ENCODE measurements at regions not wholly inside any gene's neighbourhood (a gene's known extent, or its start where the extent isn't known, plus 50 kb on each side); places are given as distances from the start of the nearest gene placed in this dataset.

DNA sequence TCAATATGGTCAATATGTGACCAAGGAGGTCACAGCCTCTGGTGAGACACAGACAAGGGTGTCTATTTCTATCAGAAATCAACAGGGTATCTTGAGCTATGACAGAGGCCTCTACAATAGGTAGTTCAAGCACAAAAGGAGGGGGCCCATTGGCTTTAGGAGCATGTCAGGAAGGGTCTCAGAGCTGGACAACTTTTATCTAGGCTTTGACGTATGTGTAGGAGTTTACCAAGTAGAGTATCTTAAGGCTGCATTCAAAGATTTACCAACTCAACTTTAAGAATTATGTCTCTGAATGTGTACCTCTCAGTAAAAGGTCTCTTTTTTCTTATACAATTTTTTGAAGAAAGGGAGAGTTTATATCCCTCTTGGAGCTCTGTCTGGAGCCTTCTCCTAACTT lies 297.2 kb downstream of the NSG2 start:
- ATAC-seq (no peak), DNase-seq (ENCODE audit: low read depth, low spot score) (no peak)
- peaks cover 19% of the 10 kb centered on the region for H3K27me3 ChIP-seq (ENCODE audit: control insufficient read depth, insufficient read depth, low read length)
- no peaks in the 10 kb centered on the region for H3K9me3 ChIP-seq (ENCODE audit: control insufficient read depth, insufficient read depth, low read depth, low read length)
- H3K4me1 ChIP-seq (ENCODE audit: control insufficient read depth, insufficient read depth, low read length), result peaks cover 2% of the 10 kb centered on the region; the same call in 1 of the 2 replicates
- CTCF ChIA-PET, result interaction anchor here (0.6 kb wide), 1 partner anchor 50 kb away, joined by 3 read pairs; no protein-coding TSS in a partner anchor
- in situ Hi-C loops (cut with HindIII; ENCODE audit: low pct_unique_long_range_greater_than_20kb, low sequenced_read_pairs), result no loop called here
- POLR2A ChIA-PET, result no interaction called here
- H3K36me3 ChIP-seq (ENCODE audit: control insufficient read depth, insufficient read depth, low read length), result no peaks in the 10 kb centered on the region
- H3K27ac ChIP-seq (ENCODE audit: low read length), result no peak overlapping the region
- H3K4me3 ChIP-seq (ENCODE audit: low read depth in 2 of 2, low read length in 2 of 2), result no peak overlapping the region
- no peak for TF ChIP-seq CTCF (IDR thresholded peaks at IDR 0.05)
- no peak for TF ChIP-seq SIN3A (IDR thresholded peaks at IDR 0.05; ENCODE audit: borderline replicate concordance, insufficient read depth, low read depth, low read length)
- TF ChIP-seq TCF7L2 (IDR thresholded peaks at IDR 0.05; ENCODE audit: low read depth, low read length), result no peak
- TF ChIP-seq, protein P1, sequence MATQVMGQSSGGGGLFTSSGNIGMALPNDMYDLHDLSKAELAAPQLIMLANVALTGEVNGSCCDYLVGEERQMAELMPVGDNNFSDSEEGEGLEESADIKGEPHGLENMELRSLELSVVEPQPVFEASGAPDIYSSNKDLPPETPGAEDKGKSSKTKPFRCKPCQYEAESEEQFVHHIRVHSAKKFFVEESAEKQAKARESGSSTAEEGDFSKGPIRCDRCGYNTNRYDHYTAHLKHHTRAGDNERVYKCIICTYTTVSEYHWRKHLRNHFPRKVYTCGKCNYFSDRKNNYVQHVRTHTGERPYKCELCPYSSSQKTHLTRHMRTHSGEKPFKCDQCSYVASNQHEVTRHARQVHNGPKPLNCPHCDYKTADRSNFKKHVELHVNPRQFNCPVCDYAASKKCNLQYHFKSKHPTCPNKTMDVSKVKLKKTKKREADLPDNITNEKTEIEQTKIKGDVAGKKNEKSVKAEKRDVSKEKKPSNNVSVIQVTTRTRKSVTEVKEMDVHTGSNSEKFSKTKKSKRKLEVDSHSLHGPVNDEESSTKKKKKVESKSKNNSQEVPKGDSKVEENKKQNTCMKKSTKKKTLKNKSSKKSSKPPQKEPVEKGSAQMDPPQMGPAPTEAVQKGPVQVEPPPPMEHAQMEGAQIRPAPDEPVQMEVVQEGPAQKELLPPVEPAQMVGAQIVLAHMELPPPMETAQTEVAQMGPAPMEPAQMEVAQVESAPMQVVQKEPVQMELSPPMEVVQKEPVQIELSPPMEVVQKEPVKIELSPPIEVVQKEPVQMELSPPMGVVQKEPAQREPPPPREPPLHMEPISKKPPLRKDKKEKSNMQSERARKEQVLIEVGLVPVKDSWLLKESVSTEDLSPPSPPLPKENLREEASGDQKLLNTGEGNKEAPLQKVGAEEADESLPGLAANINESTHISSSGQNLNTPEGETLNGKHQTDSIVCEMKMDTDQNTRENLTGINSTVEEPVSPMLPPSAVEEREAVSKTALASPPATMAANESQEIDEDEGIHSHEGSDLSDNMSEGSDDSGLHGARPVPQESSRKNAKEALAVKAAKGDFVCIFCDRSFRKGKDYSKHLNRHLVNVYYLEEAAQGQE (IDR thresholded peaks at IDR 0.05; ENCODE audit: insufficient read depth in 1 of 2, low read depth in 2 of 2, low read length in 1 of 2), result no peak
- no peak for TF ChIP-seq POLR2AphosphoS5 (IDR thresholded peaks at IDR 0.05; ENCODE audit: low read depth, low read length)
- no TSS peak for BruUV-seq (replicated peaks)
- intact Hi-C loops (cut with micrococcal nuclease; ENCODE audit: unreplicated experiment), result no loop called here

DNA sequence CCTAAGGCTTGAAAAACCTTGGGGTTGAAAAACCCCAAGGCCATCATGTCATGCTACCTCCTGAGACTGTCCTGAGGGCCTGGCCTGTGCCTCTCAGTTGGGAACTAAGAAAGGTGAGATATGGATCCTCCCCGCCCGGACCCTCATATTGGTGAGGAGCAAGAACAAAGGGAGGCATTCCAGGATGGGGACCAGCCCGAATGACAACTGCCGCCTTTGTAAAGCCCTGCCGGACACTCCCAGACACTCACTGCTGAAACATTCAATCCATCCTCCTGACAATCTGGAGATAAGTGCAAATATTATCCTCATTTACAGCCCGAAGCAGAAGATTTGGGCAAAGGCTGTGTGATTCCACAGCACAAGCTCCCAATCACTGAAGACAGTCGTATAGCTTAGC lies 298.3 kb downstream of the NSG2 start:
- ChIA-PET POLR2A (no interaction called here), CTCF (no interaction called here)
- no peaks in the 10 kb centered on the region for H3K9me3 ChIP-seq (ENCODE audit: control insufficient read depth, insufficient read depth, low read depth, low read length)
- no peaks in the 10 kb centered on the region for H3K4me1 ChIP-seq (ENCODE audit: control insufficient read depth, insufficient read depth, low read length)
- no peak for DNase-seq (ENCODE audit: low read depth, low spot score)
- no peak overlapping the region for H3K4me3 ChIP-seq (ENCODE audit: low read depth in 2 of 2, low read length in 2 of 2)
- H3K27me3 ChIP-seq (ENCODE audit: control insufficient read depth, insufficient read depth, low read length), result peaks cover 16% of the 10 kb centered on the region
- BruUV-seq (replicated peaks), result no TSS peak
- intact Hi-C loops (cut with micrococcal nuclease; ENCODE audit: unreplicated experiment), result no loop called here
- no peak for TF ChIP-seq SIN3A (IDR thresholded peaks at IDR 0.05; ENCODE audit: borderline replicate concordance, insufficient read depth, low read depth, low read length)
- no peak for TF ChIP-seq TCF7L2 (IDR thresholded peaks at IDR 0.05; ENCODE audit: low read depth, low read length)
- TF ChIP-seq CTCF (IDR thresholded peaks at IDR 0.05), result no peak
- TF ChIP-seq, protein P1 (IDR thresholded peaks at IDR 0.05; ENCODE audit: insufficient read depth in 1 of 2, low read depth in 2 of 2, low read length in 1 of 2), result no peak
- no peak for TF ChIP-seq POLR2AphosphoS5 (IDR thresholded peaks at IDR 0.05; ENCODE audit: low read depth, low read length)
- H3K27ac ChIP-seq (ENCODE audit: low read length), result no peak overlapping the region
- H3K36me3 ChIP-seq (ENCODE audit: control insufficient read depth, insufficient read depth, low read length), result no peaks in the 10 kb centered on the region
- in situ Hi-C loops (cut with HindIII; ENCODE audit: low pct_unique_long_range_greater_than_20kb, low sequenced_read_pairs), result no loop called here
- ATAC-seq, result no peak

All from Panc1 (cell line).